DOHH2 (cell line): ENCODE measurements at regions not wholly inside any gene's neighbourhood (a gene's known extent, or its start where the extent isn't known, plus 50 kb on each side); places are given as distances from the start of the nearest gene placed in this dataset.

ENCODE experiments used
- H3F3A ChIP-seq: fragments of 200-600 bp; sonication (generic), shearing (Covaris generic); 2 replicates; pipeline ENCODE4 v1.6.0; 2016; ENCODE audit warnings: antibody characterized with exemption, mild to moderate bottlenecking; ENCODE audit not compliant: control insufficient read depth, insufficient read depth
- H3K27ac ChIP-seq: fragments of 200-600 bp; sonication (generic); 2 replicates; pipeline ENCODE4 v1.5.1; 2014; ENCODE audit warnings: low read depth, mild to moderate bottlenecking, low read length, moderate library complexity
- H3K27me3 ChIP-seq: fragments of 200-600 bp; sonication (generic); 2 replicates; pipeline ENCODE4 v1.6.1; 2014; ENCODE audit warnings: mild to moderate bottlenecking, low read length, mixed read lengths; ENCODE audit not compliant: control insufficient read depth
- H3K36me3 ChIP-seq: fragments of 200-600 bp; sonication (generic); 2 replicates; pipeline ENCODE4 v1.6.1; 2014; ENCODE audit warnings: mild to moderate bottlenecking, low read length, moderate library complexity, mixed read lengths; ENCODE audit not compliant: control insufficient read depth
- H3K4me1 ChIP-seq: fragments of 200-600 bp; sonication (generic); 2 replicates; pipeline ENCODE4 v1.6.1; 2014; ENCODE audit warnings: mild to moderate bottlenecking, low read length, mixed read lengths; ENCODE audit not compliant: control insufficient read depth
- H3K4me2 ChIP-seq: fragments of 200-600 bp; sonication (generic); 2 replicates; pipeline ENCODE4 v1.6.0; 2014; ENCODE audit warnings: mild to moderate bottlenecking, low read length, moderate library complexity
- H3K4me3 ChIP-seq: fragments of 200-600 bp; sonication (generic); 2 replicates; pipeline ENCODE4 v1.5.1; 2014; ENCODE audit warnings: mild to moderate bottlenecking, low read length, mixed read lengths
- H3K79me2 ChIP-seq: fragments of 200-600 bp; sonication (generic); 2 replicates; pipeline ENCODE4 v1.6.1; 2014; ENCODE audit warnings: mild to moderate bottlenecking, low read length, mixed read lengths; ENCODE audit not compliant: control insufficient read depth
- H3K9me2 ChIP-seq: fragments of 200-600 bp; sonication (generic); replicated peaks from 2 replicates; pipeline ENCODE4 v1.6.1; 2014; ENCODE audit warnings: mild to moderate bottlenecking, low read length, mixed read lengths; ENCODE audit not compliant: control insufficient read depth
- H3K9me3 ChIP-seq: fragments of 200-600 bp; sonication (generic); 2 replicates; pipeline ENCODE4 v1.6.1; 2014; ENCODE audit warnings: antibody characterized with exemption, low read length, mixed read lengths; ENCODE audit not compliant: control insufficient read depth, insufficient read depth
- H4K20me1 ChIP-seq: fragments of 200-600 bp; sonication (generic); 2 replicates; pipeline ENCODE4 v1.6.0; 2014; ENCODE audit warnings: low read depth, mild to moderate bottlenecking, antibody characterized with exemption, low read length, moderate library complexity; ENCODE audit not compliant: control insufficient read depth, insufficient read depth
- CTCF ChIP-seq: fragments of 200-600 bp; sonication (generic); IDR thresholded peaks from one replicate; pipeline ENCODE4 v1.5.1; 2014; ENCODE audit warnings: antibody characterized with exemption, mild to moderate bottlenecking, low read depth, low read length; ENCODE audit not compliant: poor library complexity, severe bottlenecking
- EZH2phosphoT487 ChIP-seq: fragments of 200-600 bp; sonication (generic); IDR thresholded peaks from 2 replicates; pipeline ENCODE4 v1.6.1; 2017; ENCODE audit warnings: borderline replicate concordance, mild to moderate bottlenecking, antibody characterized with exemption, low read length, moderate library complexity, mixed read lengths

GRCh38 chr1:90574692-90575370, 142.3 kb downstream of the BARHL2 start:
- no peaks in the 10 kb centered on the region for H3K36me3 ChIP-seq
- H3K4me3 ChIP-seq = no peak overlapping the region
- no peak overlapping the region for H3K27ac ChIP-seq
- no peaks in the 10 kb centered on the region for H3K27me3 ChIP-seq
- H3K79me2 ChIP-seq = no peaks in the 10 kb centered on the region
- no peaks in the 10 kb centered on the region for H3F3A ChIP-seq
- H3K4me1 ChIP-seq = no peaks in the 10 kb centered on the region
- TF ChIP-seq CTCF (no peak), EZH2phosphoT487 (no peak)
- H3K9me3 ChIP-seq = no peaks in the 10 kb centered on the region
- no peaks in the 10 kb centered on the region for H4K20me1 ChIP-seq
- no peak overlapping the region for H3K4me2 ChIP-seq
- H3K9me2 ChIP-seq = no peaks in the 10 kb centered on the region

- H3K79me2 ChIP-seq = no peaks in the 10 kb centered on the region
- H3K9me3 ChIP-seq = no peaks in the 10 kb centered on the region
- no peaks in the 10 kb centered on the region for H4K20me1 ChIP-seq
- H3F3A ChIP-seq = no peaks in the 10 kb centered on the region
- H3K36me3 ChIP-seq = no peaks in the 10 kb centered on the region
- no peak overlapping the region for H3K4me3 ChIP-seq
- H3K9me2 ChIP-seq = no peaks in the 10 kb centered on the region
- no peak overlapping the region for H3K27ac ChIP-seq
- TF ChIP-seq CTCF = no peak
- no peak for TF ChIP-seq EZH2phosphoT487
- H3K4me2 ChIP-seq = no peak overlapping the region
- no peaks in the 10 kb centered on the region for H3K27me3 ChIP-seq
- H3K4me1 ChIP-seq = no peaks in the 10 kb centered on the region
Measured at GRCh38 chr1:90573736-90574135, 143.4 kb downstream of the BARHL2 start.

GRCh38 chr1:90572446-90572845, 144.7 kb downstream of the BARHL2 start:
- Histone ChIP-seq H3K4me3 (no peak overlapping the region), H3K27ac (no peak overlapping the region), H3K79me2 (no peaks in the 10 kb centered on the region), H3F3A (no peaks in the 10 kb centered on the region), H3K4me2 (no peak overlapping the region), H3K9me3 (no peaks in the 10 kb centered on the region), H3K4me1 (no peaks in the 10 kb centered on the region), H3K27me3 (no peaks in the 10 kb centered on the region), H4K20me1 (no peaks in the 10 kb centered on the region), H3K36me3 (no peaks in the 10 kb centered on the region), H3K9me2 (no peaks in the 10 kb centered on the region)
- no peak for TF ChIP-seq EZH2phosphoT487
- no peak for TF ChIP-seq CTCF
